OCI-LY3 (cell line): ENCODE measurements at regions not wholly inside any gene's neighbourhood (a gene's known extent, or its start where the extent isn't known, plus 50 kb on each side); places are given as distances from the start of the nearest gene placed in this dataset.

Source experiments
- EZH2phosphoT487 ChIP-seq: fragments of 200-600 bp; shearing (Covaris generic); IDR thresholded peaks from 2 replicates; pipeline ENCODE4 v1.6.1; 2018; ENCODE audit warnings: antibody characterized with exemption, mixed run types, low read depth
- TF ChIP-seq, protein P1 (sequence below): fragments of 200-600, 300-600 bp; sonication (generic); IDR thresholded peaks from 2 replicates; pipeline ENCODE4 v1.5.1; 2014; ENCODE audit warnings: antibody characterized with exemption, low read length, low read depth

DNA sequence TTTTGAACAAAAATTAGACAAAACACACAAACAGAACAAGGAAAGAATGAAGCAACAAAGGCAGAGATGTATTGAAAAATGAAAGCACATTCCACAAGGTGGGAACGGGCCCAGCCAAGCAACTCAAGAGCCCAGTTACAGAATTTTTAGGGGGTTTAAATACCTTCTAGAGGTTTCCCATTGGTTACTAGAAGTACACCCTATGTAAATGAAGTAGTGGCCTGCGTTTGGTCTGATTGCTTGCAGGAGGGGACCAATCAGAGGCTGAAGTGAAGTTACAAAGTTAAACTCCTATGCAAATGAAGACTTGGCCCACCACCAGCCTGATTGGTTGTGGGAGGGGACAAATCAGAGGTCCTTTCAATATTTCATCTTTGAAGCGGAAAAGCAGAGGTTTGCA is 593.7 kb upstream of the MMS22L start:
- TF ChIP-seq, protein P1, sequence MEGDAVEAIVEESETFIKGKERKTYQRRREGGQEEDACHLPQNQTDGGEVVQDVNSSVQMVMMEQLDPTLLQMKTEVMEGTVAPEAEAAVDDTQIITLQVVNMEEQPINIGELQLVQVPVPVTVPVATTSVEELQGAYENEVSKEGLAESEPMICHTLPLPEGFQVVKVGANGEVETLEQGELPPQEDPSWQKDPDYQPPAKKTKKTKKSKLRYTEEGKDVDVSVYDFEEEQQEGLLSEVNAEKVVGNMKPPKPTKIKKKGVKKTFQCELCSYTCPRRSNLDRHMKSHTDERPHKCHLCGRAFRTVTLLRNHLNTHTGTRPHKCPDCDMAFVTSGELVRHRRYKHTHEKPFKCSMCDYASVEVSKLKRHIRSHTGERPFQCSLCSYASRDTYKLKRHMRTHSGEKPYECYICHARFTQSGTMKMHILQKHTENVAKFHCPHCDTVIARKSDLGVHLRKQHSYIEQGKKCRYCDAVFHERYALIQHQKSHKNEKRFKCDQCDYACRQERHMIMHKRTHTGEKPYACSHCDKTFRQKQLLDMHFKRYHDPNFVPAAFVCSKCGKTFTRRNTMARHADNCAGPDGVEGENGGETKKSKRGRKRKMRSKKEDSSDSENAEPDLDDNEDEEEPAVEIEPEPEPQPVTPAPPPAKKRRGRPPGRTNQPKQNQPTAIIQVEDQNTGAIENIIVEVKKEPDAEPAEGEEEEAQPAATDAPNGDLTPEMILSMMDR, result no peak
- TF ChIP-seq EZH2phosphoT487, result no peak
